Activated CD4-positive, alpha-beta T cell treated with anti-CD3 and anti-CD28 coated beads for 36 hours (primary cell): ENCODE measurements at regions not wholly inside any gene's neighbourhood (a gene's known extent, or its start where the extent isn't known, plus 50 kb on each side); places are given as distances from the start of the nearest gene placed in this dataset.

ENCODE experiments used
- ATAC-seq: fragments of 200-7000 bp; cut with Tn5 transposase; one replicate; pipeline ENCODE4 v1.10.0; 2021; ENCODE audit warnings: mild to moderate bottlenecking, moderate library complexity
- CTCF ChIA-PET: fragments of 350-600 bp; sonication (Branson Sonifier 250); formaldehyde crosslinking; loops from one replicate; lab custom pipeline; 2021; ENCODE audit warnings: antibody characterized with exemption; lab: Charles Lee
- POLR2A ChIA-PET: fragments of 350-600 bp; sonication (Branson Sonifier 250); formaldehyde crosslinking; loops from one replicate; lab custom pipeline; 2021; ENCODE audit warnings: antibody characterized with exemption, inconsistent platforms; lab: Charles Lee
- DNase-seq: peaks from one replicate; pipeline ENCODE4 v3.0.0-alpha.2; 2020
- H3K27ac Mint-ChIP-seq: one replicate; pipeline ENCODE4 v1.8.0; 2021; ENCODE audit warnings: mixed read lengths
- H3K27me3 Mint-ChIP-seq: one replicate; pipeline ENCODE4 v1.8.0; 2021; ENCODE audit warnings: mixed read lengths
- H3K36me3 Mint-ChIP-seq: one replicate; pipeline ENCODE4 v1.8.0; 2021; ENCODE audit warnings: low read depth, mixed read lengths
- H3K4me1 Mint-ChIP-seq: one replicate; pipeline ENCODE4 v1.8.0; 2021; ENCODE audit warnings: mixed read lengths
- H3K4me3 Mint-ChIP-seq: one replicate; pipeline ENCODE4 v1.8.0; 2021; ENCODE audit warnings: mild to moderate bottlenecking, moderate library complexity, mixed read lengths
- H3K9me3 Mint-ChIP-seq: one replicate; pipeline ENCODE4 v1.8.0; 2021; ENCODE audit warnings: low read depth, mixed read lengths
- intact Hi-C, 2 experiments: fragments of 100-400 bp; cut with DNase I in 1 of 2; cut with micrococcal nuclease in 1 of 2; formaldehyde crosslinking; loops; one replicate each; pipeline versions ENCODE4 v1.14.2 to v1.15.1; 2022 to 2024; cut with DNase I, micrococcal nuclease

- no peaks in the 10 kb centered on the region for H3K4me1 Mint-ChIP-seq
- ATAC-seq (no peak), DNase-seq (no peak)
- peaks cover 2% of the 10 kb centered on the region for H3K9me3 Mint-ChIP-seq
- H3K4me3 Mint-ChIP-seq: no peak overlapping the region
- no peaks in the 10 kb centered on the region for H3K36me3 Mint-ChIP-seq
- H3K27ac Mint-ChIP-seq: no peak overlapping the region
- CTCF ChIA-PET: interaction anchor here (1.1 kb wide), 1 partner anchor 347 kb away, joined by 3 read pairs; no protein-coding TSS in a partner anchor
- intact Hi-C loops: no loop called here
- H3K27me3 Mint-ChIP-seq: peaks cover 3% of the 10 kb centered on the region
- POLR2A ChIA-PET: no interaction called here
These were observed 52.9 kb upstream of the GLS start for GRCh38 chr2:190827720-190828119.

- no peak for DNase-seq
These were observed 51.0 kb upstream of the GLS start for GRCh38 chr2:190829642-190830041.

More at GRCh38 chr2:190829642-190830041, 51.0 kb upstream of the GLS start:
- Mint-ChIP-seq H3K4me1 (no peaks in the 10 kb centered on the region), H3K36me3 (no peaks in the 10 kb centered on the region), H3K27ac (no peak overlapping the region), H3K9me3 (peaks cover 2% of the 10 kb centered on the region), H3K4me3 (no peak overlapping the region), H3K27me3 (peaks cover 3% of the 10 kb centered on the region)
- CTCF ChIA-PET: no interaction called here
- intact Hi-C loops: no loop called here
- no peak for ATAC-seq
- POLR2A ChIA-PET: no interaction called here
